Fibroblast of mammary gland (primary cell): ENCODE measurements at regions not wholly inside any gene's neighbourhood (a gene's known extent, or its start where the extent isn't known, plus 50 kb on each side); places are given as distances from the start of the nearest gene placed in this dataset.
A peak's percentile ranks its signal among the peaks of the same experiment; 100 is the strongest.

Source experiments
- DNase-seq: peaks from one replicate; pipeline ENCODE4 v3.0.0-alpha.2; 2010; ENCODE audit warnings: low read depth
- H3K4me3 ChIP-seq: 2 replicates; pipeline ENCODE4 v1.5.1; 2011; ENCODE audit warnings: low read depth, mild to moderate bottlenecking, low read length, moderate library complexity; ENCODE audit not compliant: control insufficient read depth
- CTCF ChIP-seq: conservative IDR thresholded peaks from 2 replicates; pipeline ENCODE4 v1.5.1; 2011; ENCODE audit warnings: low read depth, low read length, inconsistent platforms; ENCODE audit not compliant: control insufficient read depth, insufficient read depth

- DNase-seq, result no peak
- H3K4me3 ChIP-seq, result no peak overlapping the region
- no peak for TF ChIP-seq CTCF
Observed at GRCh38 chr6:1257778-1258177, 54.1 kb upstream of the FOXQ1 start.

GRCh38 chr6:1256435-1257008, 55.4 kb upstream of the FOXQ1 start:
- no peak overlapping the region for H3K4me3 ChIP-seq
- no peak for DNase-seq
- no peak for TF ChIP-seq CTCF

- TF ChIP-seq CTCF, result no peak
Observed at GRCh38 chr6:1255636-1256365, 56.1 kb upstream of the FOXQ1 start.

GRCh38 chr6:1254326-1254725, 57.6 kb upstream of the FOXQ1 start:
- no peak for TF ChIP-seq CTCF
- H3K4me3 ChIP-seq, result no peak overlapping the region
- DNase-seq, result no peak

More at GRCh38 chr6:1255636-1256365, 56.1 kb upstream of the FOXQ1 start:
- no peak overlapping the region for H3K4me3 ChIP-seq
- peak; percentile 36 for DNase-seq

GRCh38 chr6:1253816-1254215, 58.1 kb upstream of the FOXQ1 start:
- no peak overlapping the region for H3K4me3 ChIP-seq
- no peak for TF ChIP-seq CTCF
- DNase-seq, result no peak

- TF ChIP-seq CTCF, result no peak
- no peak for DNase-seq
- H3K4me3 ChIP-seq, result no peak overlapping the region
Observed at GRCh38 chr6:1251198-1252155, 60.4 kb upstream of the FOXQ1 start.
